ENCODE measurements at regions not wholly inside any gene's neighbourhood (a gene's known extent, or its start where the extent isn't known, plus 50 kb on each side); places are given as distances from the start of the nearest gene placed in this dataset.

DNA sequence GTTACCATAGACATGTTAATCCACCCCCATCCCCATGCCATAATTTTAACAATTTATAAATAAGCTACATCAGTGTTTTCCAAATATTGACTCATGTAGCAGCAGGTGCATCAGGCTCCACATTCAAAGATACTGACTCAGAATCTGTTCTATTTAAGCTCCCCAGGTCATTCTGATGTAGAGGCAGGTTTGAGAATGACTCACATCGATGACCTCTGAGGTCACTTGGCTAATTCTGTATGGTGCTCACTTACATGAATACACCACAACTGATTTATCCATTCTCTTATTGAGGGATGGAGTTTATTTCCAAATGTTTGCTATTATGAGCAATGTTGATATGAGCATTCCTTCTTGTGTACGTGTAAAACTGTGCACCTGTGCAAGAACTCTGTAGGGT, 1159.0 kb downstream of the TYW1 start:
- Mint-ChIP-seq H3K36me3 (ENCODE audit: low read depth, unreplicated experiment) (no peaks in the 10 kb centered on the region), H3K27me3 (ENCODE audit: unreplicated experiment) (no peaks in the 10 kb centered on the region), H3K27ac (ENCODE audit: unreplicated experiment) (no peak overlapping the region), H3K4me1 (ENCODE audit: unreplicated experiment) (no peaks in the 10 kb centered on the region), H3K9me3 (ENCODE audit: unreplicated experiment) (peaks cover 28% of the 10 kb centered on the region), H3K4me3 (ENCODE audit: unreplicated experiment) (no peak overlapping the region)
- TF ChIP-seq, protein P1, sequence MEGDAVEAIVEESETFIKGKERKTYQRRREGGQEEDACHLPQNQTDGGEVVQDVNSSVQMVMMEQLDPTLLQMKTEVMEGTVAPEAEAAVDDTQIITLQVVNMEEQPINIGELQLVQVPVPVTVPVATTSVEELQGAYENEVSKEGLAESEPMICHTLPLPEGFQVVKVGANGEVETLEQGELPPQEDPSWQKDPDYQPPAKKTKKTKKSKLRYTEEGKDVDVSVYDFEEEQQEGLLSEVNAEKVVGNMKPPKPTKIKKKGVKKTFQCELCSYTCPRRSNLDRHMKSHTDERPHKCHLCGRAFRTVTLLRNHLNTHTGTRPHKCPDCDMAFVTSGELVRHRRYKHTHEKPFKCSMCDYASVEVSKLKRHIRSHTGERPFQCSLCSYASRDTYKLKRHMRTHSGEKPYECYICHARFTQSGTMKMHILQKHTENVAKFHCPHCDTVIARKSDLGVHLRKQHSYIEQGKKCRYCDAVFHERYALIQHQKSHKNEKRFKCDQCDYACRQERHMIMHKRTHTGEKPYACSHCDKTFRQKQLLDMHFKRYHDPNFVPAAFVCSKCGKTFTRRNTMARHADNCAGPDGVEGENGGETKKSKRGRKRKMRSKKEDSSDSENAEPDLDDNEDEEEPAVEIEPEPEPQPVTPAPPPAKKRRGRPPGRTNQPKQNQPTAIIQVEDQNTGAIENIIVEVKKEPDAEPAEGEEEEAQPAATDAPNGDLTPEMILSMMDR (IDR thresholded peaks at IDR 0.05; ENCODE audit: unreplicated experiment), result no peak
- no peak for DNase-seq (ENCODE audit: low spot score)

DNA sequence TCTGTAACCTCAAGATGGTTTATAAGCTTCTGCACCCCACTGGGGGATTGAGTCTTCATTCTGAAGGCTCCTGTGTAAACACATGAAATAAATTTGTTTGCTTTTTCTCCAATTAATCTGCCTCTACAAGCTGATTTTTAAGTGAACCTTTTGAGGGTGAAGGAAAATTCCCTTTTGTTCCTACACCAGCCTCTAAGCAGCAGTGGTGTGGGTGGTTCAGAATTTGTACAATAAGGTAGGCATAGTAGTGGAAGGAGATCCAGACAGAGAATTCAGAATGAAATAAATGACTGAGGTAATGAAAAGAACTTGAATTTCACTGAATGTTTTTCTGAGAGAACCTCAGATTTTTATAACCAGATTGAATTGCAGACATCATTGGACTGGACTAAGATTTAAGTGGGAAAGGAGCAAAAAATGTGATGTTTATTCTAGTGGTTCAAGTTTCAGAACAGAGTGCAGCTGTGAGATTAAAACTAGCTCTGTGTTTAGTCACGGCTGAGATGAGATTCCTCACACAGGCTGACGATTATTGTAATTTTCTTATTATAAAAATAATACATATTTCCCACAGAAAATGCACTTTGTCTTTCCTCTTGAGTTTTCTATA, 1162.2 kb downstream of the TYW1 start:
- H3K9me3 Mint-ChIP-seq (ENCODE audit: unreplicated experiment), result peaks cover 22% of the 10 kb centered on the region
- no peak for DNase-seq (ENCODE audit: low spot score)
- TF ChIP-seq, protein P1 (IDR thresholded peaks at IDR 0.05; ENCODE audit: unreplicated experiment), result no peak
- no peak overlapping the region for H3K4me3 Mint-ChIP-seq (ENCODE audit: unreplicated experiment)
- H3K4me1 Mint-ChIP-seq (ENCODE audit: unreplicated experiment), result no peaks in the 10 kb centered on the region
- no peak overlapping the region for H3K27ac Mint-ChIP-seq (ENCODE audit: unreplicated experiment)
- H3K27me3 Mint-ChIP-seq (ENCODE audit: unreplicated experiment), result peaks cover 3% of the 10 kb centered on the region
- peaks cover 3% of the 10 kb centered on the region for H3K36me3 Mint-ChIP-seq (ENCODE audit: low read depth, unreplicated experiment)

DNA sequence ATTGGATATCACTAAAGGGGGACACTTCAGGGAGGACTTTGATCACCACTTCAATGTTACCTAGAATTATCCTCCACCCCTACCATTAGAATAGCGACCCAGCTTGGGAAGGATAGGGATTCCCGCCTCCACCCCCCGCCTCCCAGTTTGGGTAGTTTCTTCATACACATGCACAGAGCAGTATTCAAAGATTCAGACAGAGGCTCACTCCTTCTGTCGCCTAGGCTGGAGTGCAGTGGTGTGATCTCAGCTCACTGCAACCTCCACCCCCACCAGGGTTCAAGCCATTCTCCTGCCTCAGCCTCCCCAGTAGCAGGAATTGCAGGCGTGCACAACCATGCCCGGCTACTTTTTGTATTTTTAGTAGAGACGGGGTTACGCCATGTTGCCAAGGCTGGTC, 1166.1 kb downstream of the TYW1 start:
- Mint-ChIP-seq H3K27ac (ENCODE audit: unreplicated experiment) (no peak overlapping the region), H3K36me3 (ENCODE audit: low read depth, unreplicated experiment) (peaks cover 3% of the 10 kb centered on the region), H3K4me3 (ENCODE audit: unreplicated experiment) (no peak overlapping the region), H3K4me1 (ENCODE audit: unreplicated experiment) (no peaks in the 10 kb centered on the region), H3K27me3 (ENCODE audit: unreplicated experiment) (peaks cover 6% of the 10 kb centered on the region), H3K9me3 (ENCODE audit: unreplicated experiment) (peaks cover 40% of the 10 kb centered on the region)
- TF ChIP-seq, protein P1 (IDR thresholded peaks at IDR 0.05; ENCODE audit: unreplicated experiment), result no peak
- DNase-seq (ENCODE audit: low spot score), result no peak

DNA sequence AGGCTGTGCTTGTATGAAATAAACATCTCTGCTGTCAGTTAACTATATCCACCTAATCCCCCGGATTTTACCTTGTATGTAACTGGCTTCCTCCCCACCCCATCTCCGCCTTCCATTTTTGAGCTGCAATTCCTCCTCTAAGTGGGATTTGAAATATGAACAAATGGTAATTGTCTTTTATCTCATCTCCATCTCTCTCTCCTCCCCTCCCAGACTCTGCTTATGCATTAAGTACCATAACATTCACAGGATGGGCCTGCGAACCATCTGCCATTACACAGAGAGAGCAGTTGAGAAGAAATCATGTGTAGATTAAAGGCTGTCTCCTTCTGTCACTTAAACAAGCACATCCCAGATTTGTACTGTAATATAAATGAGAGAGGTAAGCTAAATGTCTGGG, 1169.9 kb downstream of the TYW1 start:
- H3K27me3 Mint-ChIP-seq (ENCODE audit: unreplicated experiment), result peaks cover 6% of the 10 kb centered on the region
- no peak overlapping the region for H3K27ac Mint-ChIP-seq (ENCODE audit: unreplicated experiment)
- TF ChIP-seq, protein P1 (IDR thresholded peaks at IDR 0.05; ENCODE audit: unreplicated experiment), result no peak
- no peak for DNase-seq (ENCODE audit: low spot score)
- H3K9me3 Mint-ChIP-seq (ENCODE audit: unreplicated experiment), result peaks cover 34% of the 10 kb centered on the region
- H3K36me3 Mint-ChIP-seq (ENCODE audit: low read depth, unreplicated experiment), result peaks cover 3% of the 10 kb centered on the region
- H3K4me3 Mint-ChIP-seq (ENCODE audit: unreplicated experiment), result no peak overlapping the region
- H3K4me1 Mint-ChIP-seq (ENCODE audit: unreplicated experiment), result no peaks in the 10 kb centered on the region

DNA sequence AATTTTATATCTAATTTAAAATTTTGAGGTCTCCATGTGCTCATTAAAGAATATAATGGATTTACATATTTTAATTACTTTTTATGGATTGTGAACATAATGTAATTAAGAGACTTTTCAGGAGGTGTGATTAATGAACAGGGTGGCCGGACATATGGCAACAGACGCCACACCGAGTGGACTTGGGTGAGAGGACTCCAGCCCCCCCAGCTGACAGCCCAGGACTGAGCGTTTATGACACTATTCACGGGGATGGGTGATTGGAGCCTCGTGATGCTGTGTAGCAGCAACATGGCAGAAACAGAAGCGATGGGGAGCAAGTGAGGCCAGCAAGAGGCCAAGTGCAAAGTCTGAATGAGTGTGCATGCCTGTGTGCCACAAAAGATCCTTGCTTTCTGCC, 1176.9 kb downstream of the TYW1 start:
- Mint-ChIP-seq H3K36me3 (ENCODE audit: low read depth, unreplicated experiment) (peaks cover 7% of the 10 kb centered on the region), H3K27me3 (ENCODE audit: unreplicated experiment) (peaks cover 6% of the 10 kb centered on the region), H3K4me3 (ENCODE audit: unreplicated experiment) (no peak overlapping the region), H3K9me3 (ENCODE audit: unreplicated experiment) (peaks cover 32% of the 10 kb centered on the region), H3K27ac (ENCODE audit: unreplicated experiment) (no peak overlapping the region), H3K4me1 (ENCODE audit: unreplicated experiment) (no peaks in the 10 kb centered on the region)
- DNase-seq (ENCODE audit: low spot score), result no peak
- TF ChIP-seq, protein P1 (IDR thresholded peaks at IDR 0.05; ENCODE audit: unreplicated experiment), result no peak
